ENCODE measurements at regions not wholly inside any gene's neighbourhood (a gene's known extent, or its start where the extent isn't known, plus 50 kb on each side); places are given as distances from the start of the nearest gene placed in this dataset.
"Not testable (repeated sequence)": the region's sequence is repeated elsewhere in the genome, so short reads cannot be mapped to it uniquely, and the experiment has no call there.

GRCh38 chr2:16055848-16056580 is 115.7 kb downstream of the MYCN start:
- no peak overlapping the region for H3K27ac Mint-ChIP-seq (ENCODE audit: unreplicated experiment)

GRCh38 chr2:16053437-16054257 is 113.3 kb downstream of the MYCN start:
- no peak for TF ChIP-seq CTCF (IDR thresholded peaks at IDR 0.05; ENCODE audit: partially characterized antibody, unreplicated experiment)
- no peak for DNase-seq
- H3K27me3 Mint-ChIP-seq (ENCODE audit: unreplicated experiment) = no peaks in the 10 kb centered on the region
- no peak overlapping the region for H3K27ac Mint-ChIP-seq (ENCODE audit: unreplicated experiment)
- peaks cover 15% of the 10 kb centered on the region for H3K4me1 Mint-ChIP-seq (ENCODE audit: low read depth, unreplicated experiment)
- no peaks in the 10 kb centered on the region for H3K36me3 Mint-ChIP-seq (ENCODE audit: unreplicated experiment)
- no peak overlapping the region for H3K4me3 Mint-ChIP-seq (ENCODE audit: unreplicated experiment)
- H3K9me3 Mint-ChIP-seq (ENCODE audit: unreplicated experiment) = peaks cover 2% of the 10 kb centered on the region

More at GRCh38 chr2:16055848-16056580, 115.7 kb downstream of the MYCN start:
- no peak for TF ChIP-seq CTCF (IDR thresholded peaks at IDR 0.05; ENCODE audit: partially characterized antibody, unreplicated experiment)
- no peak for DNase-seq
- no peaks in the 10 kb centered on the region for H3K9me3 Mint-ChIP-seq (ENCODE audit: unreplicated experiment)
- H3K27me3 Mint-ChIP-seq (ENCODE audit: unreplicated experiment) = no peaks in the 10 kb centered on the region
- no peak overlapping the region for H3K4me3 Mint-ChIP-seq (ENCODE audit: unreplicated experiment)
- H3K4me1 Mint-ChIP-seq (ENCODE audit: low read depth, unreplicated experiment) = peaks cover 6% of the 10 kb centered on the region
- no peaks in the 10 kb centered on the region for H3K36me3 Mint-ChIP-seq (ENCODE audit: unreplicated experiment)

DNA sequence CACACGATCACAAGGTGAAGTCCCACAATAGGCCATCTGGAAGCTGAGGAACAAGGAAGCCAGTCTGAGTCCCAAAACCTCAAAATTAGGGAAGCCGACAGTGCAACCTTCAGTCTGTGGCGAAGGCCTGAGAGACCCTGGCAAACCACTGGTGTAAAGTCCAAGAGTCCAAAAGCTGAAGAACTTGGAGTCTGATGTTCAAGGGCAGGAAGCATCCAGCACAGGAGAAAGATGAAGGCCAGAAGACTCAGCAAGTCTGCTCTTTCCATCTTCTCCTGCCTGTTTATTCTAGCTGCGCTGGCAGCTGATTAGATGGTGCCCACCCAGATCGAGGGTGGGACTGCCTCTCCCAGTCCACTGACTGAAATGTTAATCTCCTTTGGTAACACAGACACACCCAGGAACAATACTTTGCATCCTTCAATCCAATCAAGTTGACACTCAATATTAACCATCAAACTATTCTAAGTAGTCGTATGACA is 112.3 kb downstream of the MYCN start:
- H3K4me1 Mint-ChIP-seq (ENCODE audit: low read depth, unreplicated experiment) = peaks cover 15% of the 10 kb centered on the region
- DNase-seq = not testable (repeated sequence)

GRCh38 chr2:16051841-16052564 is 111.7 kb downstream of the MYCN start:
- no peak for DNase-seq
- TF ChIP-seq CTCF (IDR thresholded peaks at IDR 0.05; ENCODE audit: partially characterized antibody, unreplicated experiment) = no peak
- Mint-ChIP-seq H3K36me3 (ENCODE audit: unreplicated experiment) (no peaks in the 10 kb centered on the region), H3K9me3 (ENCODE audit: unreplicated experiment) (peaks cover 2% of the 10 kb centered on the region), H3K27me3 (ENCODE audit: unreplicated experiment) (no peaks in the 10 kb centered on the region), H3K27ac (ENCODE audit: unreplicated experiment) (no peak overlapping the region), H3K4me1 (ENCODE audit: low read depth, unreplicated experiment) (peaks cover 15% of the 10 kb centered on the region), H3K4me3 (ENCODE audit: unreplicated experiment) (no peak overlapping the region)

More for the DNA sequence above, 112.3 kb downstream of the MYCN start:
- H3K27me3 Mint-ChIP-seq (ENCODE audit: unreplicated experiment); H3K36me3 Mint-ChIP-seq (ENCODE audit: unreplicated experiment); H3K4me3 Mint-ChIP-seq (ENCODE audit: unreplicated experiment); H3K9me3 Mint-ChIP-seq (ENCODE audit: unreplicated experiment); H3K27ac Mint-ChIP-seq (ENCODE audit: unreplicated experiment): not testable (repeated sequence)

GRCh38 chr2:16050908-16051489 is 110.6 kb downstream of the MYCN start:
- Mint-ChIP-seq H3K27me3 (ENCODE audit: unreplicated experiment) (no peaks in the 10 kb centered on the region), H3K36me3 (ENCODE audit: unreplicated experiment) (no peaks in the 10 kb centered on the region), H3K9me3 (ENCODE audit: unreplicated experiment) (peaks cover 2% of the 10 kb centered on the region), H3K27ac (ENCODE audit: unreplicated experiment) (peak overlapping the region; percentile 8), H3K4me3 (ENCODE audit: unreplicated experiment) (peak overlapping the region; percentile 32), H3K4me1 (ENCODE audit: low read depth, unreplicated experiment) (peaks cover 13% of the 10 kb centered on the region)
- TF ChIP-seq CTCF (IDR thresholded peaks at IDR 0.05; ENCODE audit: partially characterized antibody, unreplicated experiment) = no peak
- no peak for DNase-seq
